DND-41 (cell line): ENCODE measurements at regions not wholly inside any gene's neighbourhood (a gene's known extent, or its start where the extent isn't known, plus 50 kb on each side); places are given as distances from the start of the nearest gene placed in this dataset.

Experiments
- ATAC-seq: fragments of 200-7000 bp; cut with Tn5 transposase; 3 replicates; pipeline ENCODE4 v1.9.1; 2021; ENCODE audit warnings: low read depth; ENCODE audit not compliant: insufficient read depth
- DNase-seq: peaks from one replicate; pipeline ENCODE4 v3.0.0-alpha.2; 2020
- H2AFZ ChIP-seq: 2 replicates; pipeline ENCODE4 v1.6.0; 2012; ENCODE audit warnings: low read depth, low read length
- H3K27ac ChIP-seq: 2 replicates; pipeline ENCODE4 v1.5.1; 2012; ENCODE audit warnings: low read length, inconsistent platforms
- H3K27me3 ChIP-seq: fragments of 200-600 bp; sonication (generic); 2 replicates; pipeline ENCODE4 v1.6.0; 2012; ENCODE audit warnings: low read length, mild to moderate bottlenecking, inconsistent platforms; ENCODE audit not compliant: insufficient read depth, poor library complexity
- H3K36me3 ChIP-seq: 2 replicates; pipeline ENCODE4 v1.5.1; 2012; ENCODE audit warnings: low read length, inconsistent platforms; ENCODE audit not compliant: insufficient read depth
- H3K4me1 ChIP-seq: 2 replicates; pipeline ENCODE4 v1.5.1; 2012; ENCODE audit warnings: mild to moderate bottlenecking, low read length; ENCODE audit not compliant: insufficient read depth
- H3K4me2 ChIP-seq: 2 replicates; pipeline ENCODE4 v1.6.0; 2012; ENCODE audit warnings: mild to moderate bottlenecking, moderate library complexity, low read length, inconsistent platforms; ENCODE audit not compliant: insufficient read depth
- H3K4me3 ChIP-seq, 2 experiments: fragments of 200-600 bp in 1 of 2; shearing (Covaris generic) in 1 of 2; 2 replicates each; pipeline ENCODE4 v1.5.1; 2012 to 2016; ENCODE audit warnings: inconsistent platforms in 2 of 2, low read length in 2 of 2, mild to moderate bottlenecking in 2 of 2, low read depth in 1 of 2, moderate library complexity in 1 of 2
- H3K79me2 ChIP-seq: 2 replicates; pipeline ENCODE4 v1.6.0; 2012; ENCODE audit warnings: low read length, inconsistent platforms; ENCODE audit not compliant: insufficient read depth
- H3K9ac ChIP-seq: 2 replicates; pipeline ENCODE4 v1.6.0; 2012; ENCODE audit warnings: low read depth, mild to moderate bottlenecking, inconsistent platforms, low read length, moderate library complexity
- H3K9me3 ChIP-seq: 2 replicates; pipeline ENCODE4 v1.5.1; 2012; ENCODE audit warnings: low read length, moderate library complexity, mild to moderate bottlenecking, inconsistent platforms; ENCODE audit not compliant: insufficient read depth, severe bottlenecking
- H4K20me1 ChIP-seq: 2 replicates; pipeline ENCODE4 v1.6.0; 2012; ENCODE audit warnings: low read length; ENCODE audit not compliant: insufficient read depth
- EZH2 ChIP-seq: IDR thresholded peaks from 3 replicates; pipeline ENCODE4 v1.6.1; 2012; ENCODE audit warnings: borderline replicate concordance, low read depth, mild to moderate bottlenecking, moderate library complexity, low read length, inconsistent platforms; ENCODE audit not compliant: severe bottlenecking
- TF ChIP-seq, protein P1 (sequence below): IDR thresholded peaks from 2 replicates; pipeline ENCODE4 v1.5.1; 2012; ENCODE audit warnings: borderline replicate concordance, low read length, moderate library complexity, mild to moderate bottlenecking; ENCODE audit not compliant: poor library complexity, severe bottlenecking; ENCODE audit errors: extremely low read depth

DNA sequence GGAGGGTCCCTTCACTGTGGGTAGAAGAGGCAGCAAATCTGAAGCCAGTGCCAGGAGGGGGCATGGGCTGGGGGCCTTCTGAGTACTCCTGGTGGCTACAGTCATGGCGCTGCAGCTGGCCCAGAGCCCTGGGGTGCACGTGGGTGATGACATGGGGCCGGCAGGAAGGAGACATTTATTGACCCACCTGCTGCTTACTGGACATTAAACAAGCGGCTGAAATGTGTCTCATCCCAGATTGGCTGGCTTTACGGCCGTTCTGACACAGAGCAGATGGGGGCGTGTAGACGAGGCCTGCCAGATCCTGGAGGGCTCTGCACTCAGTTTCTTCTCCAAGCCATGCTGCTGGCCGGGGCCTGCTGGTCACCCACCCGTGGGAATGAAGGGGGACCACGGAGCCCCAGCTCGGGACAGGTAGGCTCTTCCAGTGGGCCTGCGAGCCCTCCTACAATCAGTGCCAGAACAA, 906.9 kb downstream of the BRD1 start:
- Histone ChIP-seq H3K9me3 (no peaks in the 10 kb centered on the region), H4K20me1 (no peaks in the 10 kb centered on the region; the same call in 1 of the 2 replicates), H3K27me3 (no peaks in the 10 kb centered on the region), H3K4me3 (no peak overlapping the region), H3K9ac (no peak overlapping the region), H3K27ac (no peak overlapping the region), H3K4me1 (no peaks in the 10 kb centered on the region), H3K79me2 (no peaks in the 10 kb centered on the region), H3K4me2 (no peak overlapping the region), H3K36me3 (no peaks in the 10 kb centered on the region), H2AFZ (no peak overlapping the region)
- TF ChIP-seq, protein P1, sequence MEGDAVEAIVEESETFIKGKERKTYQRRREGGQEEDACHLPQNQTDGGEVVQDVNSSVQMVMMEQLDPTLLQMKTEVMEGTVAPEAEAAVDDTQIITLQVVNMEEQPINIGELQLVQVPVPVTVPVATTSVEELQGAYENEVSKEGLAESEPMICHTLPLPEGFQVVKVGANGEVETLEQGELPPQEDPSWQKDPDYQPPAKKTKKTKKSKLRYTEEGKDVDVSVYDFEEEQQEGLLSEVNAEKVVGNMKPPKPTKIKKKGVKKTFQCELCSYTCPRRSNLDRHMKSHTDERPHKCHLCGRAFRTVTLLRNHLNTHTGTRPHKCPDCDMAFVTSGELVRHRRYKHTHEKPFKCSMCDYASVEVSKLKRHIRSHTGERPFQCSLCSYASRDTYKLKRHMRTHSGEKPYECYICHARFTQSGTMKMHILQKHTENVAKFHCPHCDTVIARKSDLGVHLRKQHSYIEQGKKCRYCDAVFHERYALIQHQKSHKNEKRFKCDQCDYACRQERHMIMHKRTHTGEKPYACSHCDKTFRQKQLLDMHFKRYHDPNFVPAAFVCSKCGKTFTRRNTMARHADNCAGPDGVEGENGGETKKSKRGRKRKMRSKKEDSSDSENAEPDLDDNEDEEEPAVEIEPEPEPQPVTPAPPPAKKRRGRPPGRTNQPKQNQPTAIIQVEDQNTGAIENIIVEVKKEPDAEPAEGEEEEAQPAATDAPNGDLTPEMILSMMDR = no peak
- TF ChIP-seq EZH2 = no peak
- DNase-seq (no peak), ATAC-seq (no peak)

DNA sequence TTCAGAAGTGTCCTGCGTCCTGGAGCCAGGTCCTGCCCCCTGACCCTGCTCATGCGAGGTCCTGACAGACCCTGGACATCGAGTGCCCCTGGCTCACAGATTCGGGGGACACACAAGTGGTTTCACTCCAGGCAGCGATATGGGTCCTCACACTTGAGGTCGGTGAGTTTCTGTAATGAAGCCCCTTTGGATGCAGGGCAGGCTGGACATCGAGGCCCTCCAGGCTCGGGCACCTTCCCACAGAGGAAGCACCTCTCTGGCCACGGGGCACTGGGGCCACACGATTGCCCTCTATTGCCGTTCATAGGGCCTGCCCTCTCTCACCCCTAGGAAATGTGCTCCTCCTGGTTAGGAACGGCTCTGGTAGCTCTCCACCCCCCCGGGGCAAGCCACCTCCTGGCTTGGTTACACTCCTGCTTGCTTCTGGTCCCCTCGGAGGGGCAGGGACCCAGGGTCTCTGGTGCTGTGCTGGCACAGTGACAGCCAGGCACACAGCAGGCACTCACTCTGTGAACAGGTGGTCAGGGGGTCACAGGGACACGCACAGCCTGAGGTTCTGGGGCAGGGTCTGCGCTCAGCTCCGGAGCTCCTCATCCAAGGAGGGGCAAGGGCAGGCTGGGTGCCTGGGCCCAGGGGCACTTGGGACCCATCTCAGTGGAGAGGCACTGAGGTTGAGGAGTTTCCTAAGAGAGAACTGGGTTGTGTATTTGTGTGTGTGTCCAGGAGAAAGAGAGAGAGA, 907.7 kb downstream of the BRD1 start:
- no peaks in the 10 kb centered on the region for H3K27me3 ChIP-seq
- H2AFZ ChIP-seq = no peak overlapping the region
- DNase-seq (no peak), ATAC-seq (no peak)
- H3K4me3 ChIP-seq = no peak overlapping the region
- H3K9me3 ChIP-seq = no peaks in the 10 kb centered on the region
- no peak overlapping the region for H3K27ac ChIP-seq
- H4K20me1 ChIP-seq = no peaks in the 10 kb centered on the region; the same call in 1 of the 2 replicates
- TF ChIP-seq, protein P1 = no peak
- TF ChIP-seq EZH2 = no peak
- no peaks in the 10 kb centered on the region for H3K36me3 ChIP-seq
- no peak overlapping the region for H3K4me2 ChIP-seq
- H3K4me1 ChIP-seq = no peaks in the 10 kb centered on the region
- no peak overlapping the region for H3K9ac ChIP-seq
- H3K79me2 ChIP-seq = no peaks in the 10 kb centered on the region

DNA sequence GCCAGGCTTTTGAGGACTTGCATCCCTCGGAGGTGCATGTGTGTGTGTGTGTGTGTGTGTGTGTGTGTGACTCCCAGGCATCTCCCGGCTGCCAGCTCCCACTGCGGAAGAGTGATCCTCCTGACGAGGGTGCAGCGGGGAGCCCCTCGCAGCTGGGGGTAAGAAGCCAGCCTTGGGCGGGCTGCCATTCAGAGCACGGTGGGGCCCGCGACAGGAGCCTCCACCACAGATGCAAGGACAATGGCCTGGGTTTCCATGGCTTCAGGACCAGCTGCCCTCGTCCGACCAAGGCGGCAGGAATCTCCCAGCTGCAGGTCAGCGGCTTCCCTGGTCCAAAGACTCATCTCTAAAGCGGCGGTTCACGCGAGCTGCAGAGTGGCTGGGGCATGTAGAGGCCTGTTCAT, 908.5 kb downstream of the BRD1 start:
- no peak overlapping the region for H3K4me3 ChIP-seq
- H3K4me2 ChIP-seq = no peak overlapping the region
- no peaks in the 10 kb centered on the region for H3K4me1 ChIP-seq
- H3K36me3 ChIP-seq = no peaks in the 10 kb centered on the region
- no peak overlapping the region for H2AFZ ChIP-seq
- no peak overlapping the region for H3K9ac ChIP-seq
- no peak overlapping the region for H3K27ac ChIP-seq
- H3K27me3 ChIP-seq = no peaks in the 10 kb centered on the region
- ATAC-seq = no peak
- no peaks in the 10 kb centered on the region; the same call in 1 of the 2 replicates for H4K20me1 ChIP-seq
- no peaks in the 10 kb centered on the region for H3K9me3 ChIP-seq
- no peaks in the 10 kb centered on the region for H3K79me2 ChIP-seq
- no peak for DNase-seq
- no peak for TF ChIP-seq EZH2
- TF ChIP-seq, protein P1 = no peak
